ENCODE measurements at regions not wholly inside any gene's neighbourhood (a gene's known extent, or its start where the extent isn't known, plus 50 kb on each side); places are given as distances from the start of the nearest gene placed in this dataset.

DNA sequence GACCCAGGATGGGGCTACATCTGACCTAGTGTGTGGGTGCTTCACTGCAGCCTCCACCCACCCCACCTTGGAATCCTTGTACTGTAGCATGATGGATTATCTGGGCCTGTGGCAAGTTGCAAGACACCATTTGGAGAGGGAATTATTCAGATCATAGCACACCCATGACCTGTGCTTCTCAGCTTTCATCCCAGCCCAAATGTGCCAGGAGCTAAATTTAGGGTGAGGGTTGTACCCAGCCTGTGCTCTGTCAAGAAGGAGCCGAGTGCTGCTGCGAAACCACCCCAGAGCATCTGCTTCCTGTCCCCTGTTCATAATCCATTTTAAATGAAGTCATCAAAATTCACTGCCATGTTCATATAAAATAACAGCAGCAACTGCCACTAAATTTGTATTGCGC, 394.5 kb downstream of the SHANK2 start:
- TF ChIP-seq, protein P1, sequence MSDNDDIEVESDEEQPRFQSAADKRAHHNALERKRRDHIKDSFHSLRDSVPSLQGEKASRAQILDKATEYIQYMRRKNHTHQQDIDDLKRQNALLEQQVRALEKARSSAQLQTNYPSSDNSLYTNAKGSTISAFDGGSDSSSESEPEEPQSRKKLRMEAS (IDR thresholded peaks at IDR 0.05), result no peak
- TF ChIP-seq TCF12 (IDR thresholded peaks at IDR 0.05; ENCODE audit: low read depth) (no peak), CREB1 (IDR thresholded peaks at IDR 0.05; ENCODE audit: low read depth) (no peak), EP300 (IDR thresholded peaks at IDR 0.05; ENCODE audit: borderline replicate concordance) (no peak), TAF1 (IDR thresholded peaks at IDR 0.05; ENCODE audit: low read depth) (no peak), FOXM1 (IDR thresholded peaks at IDR 0.05; ENCODE audit: borderline replicate concordance, low read depth) (no peak), ZBTB7A (IDR thresholded peaks at IDR 0.05; ENCODE audit: low read depth) (no peak)
- TF ChIP-seq, protein P2, sequence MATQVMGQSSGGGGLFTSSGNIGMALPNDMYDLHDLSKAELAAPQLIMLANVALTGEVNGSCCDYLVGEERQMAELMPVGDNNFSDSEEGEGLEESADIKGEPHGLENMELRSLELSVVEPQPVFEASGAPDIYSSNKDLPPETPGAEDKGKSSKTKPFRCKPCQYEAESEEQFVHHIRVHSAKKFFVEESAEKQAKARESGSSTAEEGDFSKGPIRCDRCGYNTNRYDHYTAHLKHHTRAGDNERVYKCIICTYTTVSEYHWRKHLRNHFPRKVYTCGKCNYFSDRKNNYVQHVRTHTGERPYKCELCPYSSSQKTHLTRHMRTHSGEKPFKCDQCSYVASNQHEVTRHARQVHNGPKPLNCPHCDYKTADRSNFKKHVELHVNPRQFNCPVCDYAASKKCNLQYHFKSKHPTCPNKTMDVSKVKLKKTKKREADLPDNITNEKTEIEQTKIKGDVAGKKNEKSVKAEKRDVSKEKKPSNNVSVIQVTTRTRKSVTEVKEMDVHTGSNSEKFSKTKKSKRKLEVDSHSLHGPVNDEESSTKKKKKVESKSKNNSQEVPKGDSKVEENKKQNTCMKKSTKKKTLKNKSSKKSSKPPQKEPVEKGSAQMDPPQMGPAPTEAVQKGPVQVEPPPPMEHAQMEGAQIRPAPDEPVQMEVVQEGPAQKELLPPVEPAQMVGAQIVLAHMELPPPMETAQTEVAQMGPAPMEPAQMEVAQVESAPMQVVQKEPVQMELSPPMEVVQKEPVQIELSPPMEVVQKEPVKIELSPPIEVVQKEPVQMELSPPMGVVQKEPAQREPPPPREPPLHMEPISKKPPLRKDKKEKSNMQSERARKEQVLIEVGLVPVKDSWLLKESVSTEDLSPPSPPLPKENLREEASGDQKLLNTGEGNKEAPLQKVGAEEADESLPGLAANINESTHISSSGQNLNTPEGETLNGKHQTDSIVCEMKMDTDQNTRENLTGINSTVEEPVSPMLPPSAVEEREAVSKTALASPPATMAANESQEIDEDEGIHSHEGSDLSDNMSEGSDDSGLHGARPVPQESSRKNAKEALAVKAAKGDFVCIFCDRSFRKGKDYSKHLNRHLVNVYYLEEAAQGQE (IDR thresholded peaks at IDR 0.05; ENCODE audit: low read depth), result no peak
